ENCODE measurements at regions not wholly inside any gene's neighbourhood (a gene's known extent, or its start where the extent isn't known, plus 50 kb on each side); places are given as distances from the start of the nearest gene placed in this dataset.

DNA sequence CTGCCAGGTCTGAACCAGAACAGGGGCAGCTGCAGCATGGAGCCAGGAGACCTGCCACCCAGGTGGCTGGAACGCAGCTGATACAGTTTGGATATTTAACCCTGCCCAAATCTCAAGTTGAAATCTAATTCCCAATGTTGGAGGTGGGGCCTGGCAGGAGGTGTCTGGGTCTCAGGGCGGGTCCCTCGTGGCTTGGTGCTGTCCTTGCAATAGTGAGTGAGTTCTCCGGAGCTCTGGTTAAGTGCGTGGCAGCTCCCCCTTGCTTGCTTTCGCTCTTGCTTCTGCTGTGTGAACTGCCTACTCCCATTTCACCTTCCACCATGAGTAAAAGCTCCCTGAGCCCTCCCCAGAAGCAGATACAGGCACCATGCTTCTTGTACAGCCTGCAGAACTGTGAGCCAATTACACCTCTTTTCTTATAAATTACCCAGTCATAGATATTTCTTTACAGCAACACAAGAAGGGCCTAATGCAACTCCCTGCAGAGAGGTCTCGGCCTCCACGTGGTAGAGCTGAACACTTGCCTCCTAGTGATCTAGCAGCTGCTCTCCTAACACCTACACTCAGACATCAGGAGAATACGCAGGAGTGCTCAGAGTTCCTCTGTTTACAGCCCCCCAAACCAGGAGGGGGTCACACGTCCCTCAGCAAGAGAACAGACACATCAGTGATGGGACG is 203.7 kb downstream of the CTTN start:
- no peak for ATAC-seq
- ChIA-PET POLR2A (no interaction called here), CTCF (ENCODE audit: low intra/inter-chr PET ratio, low total read pairs) (no interaction called here)
- in situ Hi-C loops (cut with HindIII; ENCODE audit: extremely low pct_ligation_motif_present, low pct_unique_long_range_greater_than_20kb) = no loop called here
- no TSS peak for BruUV-seq (replicated peaks)
- no peak overlapping the region for H2AFZ ChIP-seq (ENCODE audit: low read length)
- H3K27me3 ChIP-seq (ENCODE audit: control insufficient read depth in 1 of 2, insufficient read depth in 2 of 2, low read length in 2 of 2) = no peaks in the 10 kb centered on the region
- no peak for DNase-seq (ENCODE audit: low spot score)
- TF ChIP-seq, protein P1, sequence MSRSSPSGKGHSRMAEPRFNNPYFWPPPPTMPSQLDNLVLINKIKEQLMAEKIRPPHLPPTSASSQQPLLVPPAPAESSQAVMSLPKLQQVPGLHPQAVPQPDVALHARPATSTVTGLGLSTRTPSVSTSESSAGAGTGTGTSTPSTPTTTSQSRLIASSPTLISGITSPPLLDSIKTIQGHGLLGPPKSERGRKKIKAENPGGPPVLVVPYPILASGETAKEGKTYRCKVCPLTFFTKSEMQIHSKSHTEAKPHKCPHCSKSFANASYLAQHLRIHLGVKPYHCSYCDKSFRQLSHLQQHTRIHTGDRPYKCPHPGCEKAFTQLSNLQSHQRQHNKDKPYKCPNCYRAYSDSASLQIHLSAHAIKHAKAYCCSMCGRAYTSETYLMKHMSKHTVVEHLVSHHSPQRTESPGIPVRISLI (CRISPR knock-in tag; IDR thresholded peaks at IDR 0.05; ENCODE audit: borderline replicate concordance) = no peak
- H3K79me2 ChIP-seq (ENCODE audit: insufficient read depth, low read length) = no peaks in the 10 kb centered on the region
- no peak overlapping the region for H3K9ac ChIP-seq (ENCODE audit: insufficient read depth, low read depth, low read length)
- no peak for FAIRE-seq
- no peak overlapping the region for H3K4me3 ChIP-seq (replicated peaks in 1 of 3; ENCODE audit: insufficient read depth in 1 of 3, low read depth in 2 of 3, low read length in 3 of 3)
- WGBS (ENCODE audit: low lambda C conversion rate) = 93% methylated on average over 10 of the region's 11 CpGs
- no peaks in the 10 kb centered on the region for H3K9me3 ChIP-seq (ENCODE audit: low read length)
- H3K4me2 ChIP-seq (ENCODE audit: low read depth, low read length) = no peak overlapping the region
- no peak overlapping the region for H3K27ac ChIP-seq (ENCODE audit: extremely low read length, insufficient read depth, low read length)
- intact Hi-C loops (cut with micrococcal nuclease; ENCODE audit: unreplicated experiment) = no loop called here
- peaks cover 2% of the 10 kb centered on the region for H3K4me1 ChIP-seq (ENCODE audit: insufficient read depth, low read length)
- H3K36me3 ChIP-seq (replicated peaks in 1 of 2; ENCODE audit: control insufficient read depth in 1 of 2, insufficient read depth in 2 of 2, low read length in 2 of 2) = peaks cover 3 to 7% of the 10 kb centered on the region in 2 experiments; a peak in 3 of 5 replicates
- H4K20me1 ChIP-seq (ENCODE audit: insufficient read depth, low read length) = peaks cover 5% of the 10 kb centered on the region; the same call in 1 of the 2 replicates

DNA sequence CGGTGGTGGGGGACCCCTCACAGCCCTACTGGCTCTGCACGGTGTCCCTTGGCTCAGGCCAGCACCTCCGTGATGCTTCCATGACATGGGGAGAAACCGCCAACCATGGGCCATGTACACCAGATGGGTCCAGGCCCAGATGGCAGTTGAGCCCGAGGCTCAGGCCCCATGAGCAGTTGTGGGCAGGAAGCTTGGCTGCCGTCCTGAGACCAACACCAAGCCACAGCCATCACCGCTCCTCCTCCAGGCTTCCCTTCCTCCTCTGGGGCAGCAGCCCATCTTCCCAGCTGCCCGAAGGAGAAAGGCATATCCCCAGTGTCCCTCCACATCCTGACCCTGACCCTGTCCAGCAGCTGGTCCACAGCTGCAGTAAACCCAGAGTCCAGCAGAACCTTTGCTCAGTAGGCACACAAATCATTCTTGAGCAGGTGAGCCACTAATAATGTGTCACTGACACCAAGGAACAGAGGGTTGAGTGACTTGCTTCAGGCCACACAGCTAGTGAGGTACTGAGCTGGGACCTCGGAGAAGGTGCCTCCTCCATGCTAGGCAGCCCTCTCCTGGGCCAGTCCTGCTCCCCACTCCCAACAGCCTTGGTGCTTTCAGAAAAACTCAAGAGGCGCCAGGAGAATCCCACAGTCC is 204.9 kb downstream of the CTTN start:
- peaks cover 3 to 7% of the 10 kb centered on the region in 2 experiments; a peak in 3 of 5 replicates for H3K36me3 ChIP-seq (replicated peaks in 1 of 2; ENCODE audit: control insufficient read depth in 1 of 2, insufficient read depth in 2 of 2, low read length in 2 of 2)
- H4K20me1 ChIP-seq (ENCODE audit: insufficient read depth, low read length) = peaks cover 9% of the 10 kb centered on the region; the same call in 1 of the 2 replicates
- intact Hi-C loops (cut with micrococcal nuclease; ENCODE audit: unreplicated experiment) (no loop called here), in situ Hi-C loops (cut with HindIII; ENCODE audit: extremely low pct_ligation_motif_present, low pct_unique_long_range_greater_than_20kb) (no loop called here)
- TF ChIP-seq ZSCAN30 (CRISPR knock-in tag; IDR thresholded peaks at IDR 0.05) = no peak
- TF ChIP-seq, protein P2, sequence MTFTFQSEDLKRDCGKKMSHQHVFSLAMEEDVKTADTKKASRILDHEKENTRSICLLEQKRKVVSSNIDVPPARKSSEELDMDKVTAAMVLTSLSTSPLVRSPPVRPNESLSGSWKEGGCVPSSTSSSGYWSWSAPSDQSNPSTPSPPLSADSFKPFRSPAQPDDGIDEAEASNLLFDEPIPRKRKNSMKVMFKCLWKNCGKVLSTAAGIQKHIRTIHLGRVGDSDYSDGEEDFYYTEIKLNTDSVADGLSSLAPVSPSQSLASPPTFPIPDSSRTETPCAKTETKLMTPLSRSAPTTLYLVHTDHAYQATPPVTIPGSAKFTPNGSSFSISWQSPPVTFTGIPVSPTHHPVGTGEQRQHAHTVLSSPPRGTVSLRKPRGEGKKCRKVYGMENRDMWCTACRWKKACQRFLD (CRISPR knock-in tag; IDR thresholded peaks at IDR 0.05; ENCODE audit: borderline replicate concordance) = no peak
- TF ChIP-seq NFYC (CRISPR knock-in tag; IDR thresholded peaks at IDR 0.05) = no peak
- no peak for TF ChIP-seq SUZ12 (IDR thresholded peaks at IDR 0.05; ENCODE audit: low read depth, low read length)
- TF ChIP-seq, protein P3, sequence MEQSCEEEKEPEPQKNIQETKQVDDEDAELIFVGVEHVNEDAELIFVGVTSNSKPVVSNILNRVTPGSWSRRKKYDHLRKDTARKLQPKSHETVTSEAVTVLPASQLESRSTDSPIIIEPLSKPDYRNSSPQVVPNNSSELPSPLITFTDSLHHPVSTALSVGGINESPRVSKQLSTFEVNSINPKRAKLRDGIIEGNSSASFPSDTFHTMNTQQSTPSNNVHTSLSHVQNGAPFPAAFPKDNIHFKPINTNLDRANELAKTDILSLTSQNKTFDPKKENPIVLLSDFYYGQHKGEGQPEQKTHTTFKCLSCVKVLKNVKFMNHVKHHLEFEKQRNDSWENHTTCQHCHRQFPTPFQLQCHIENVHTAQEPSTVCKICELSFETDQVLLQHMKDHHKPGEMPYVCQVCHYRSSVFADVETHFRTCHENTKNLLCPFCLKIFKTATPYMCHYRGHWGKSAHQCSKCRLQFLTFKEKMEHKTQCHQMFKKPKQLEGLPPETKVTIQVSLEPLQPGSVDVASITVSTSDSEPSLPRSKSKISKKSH (CRISPR knock-in tag; IDR thresholded peaks at IDR 0.05; ENCODE audit: borderline replicate concordance) = no peak
- ATAC-seq (no peak; the same call in 2 of the 3 replicates), DNase-seq (ENCODE audit: low spot score) (no peak), FAIRE-seq (no peak)
- no peak overlapping the region for H3K9ac ChIP-seq (ENCODE audit: insufficient read depth, low read depth, low read length)
- H3K27me3 ChIP-seq (ENCODE audit: control insufficient read depth in 1 of 2, insufficient read depth in 2 of 2, low read length in 2 of 2) = no peaks in the 10 kb centered on the region
- no peaks in the 10 kb centered on the region for H3K79me2 ChIP-seq (ENCODE audit: insufficient read depth, low read length)
- H3K9me3 ChIP-seq (ENCODE audit: low read length) = no peaks in the 10 kb centered on the region
- no peak overlapping the region for H3K27ac ChIP-seq (ENCODE audit: extremely low read length, insufficient read depth, low read length)
- no peak overlapping the region for H2AFZ ChIP-seq (ENCODE audit: low read length)
- POLR2A ChIA-PET = no interaction called here
- 98% methylated on average over 4 of the region's 10 CpGs for WGBS (ENCODE audit: low lambda C conversion rate)
- CTCF ChIA-PET (ENCODE audit: low intra/inter-chr PET ratio, low total read pairs) = no interaction called here
- peaks cover 15% of the 10 kb centered on the region for H3K4me1 ChIP-seq (ENCODE audit: insufficient read depth, low read length)
- no peak overlapping the region for H3K4me3 ChIP-seq (replicated peaks in 1 of 3; ENCODE audit: insufficient read depth in 1 of 3, low read depth in 2 of 3, low read length in 3 of 3)
- no peak overlapping the region for H3K4me2 ChIP-seq (ENCODE audit: low read depth, low read length)
- BruUV-seq (replicated peaks) = no TSS peak
